Stomach (tissue), 4 donors: ENCODE measurements at regions not wholly inside any gene's neighbourhood (a gene's known extent, or its start where the extent isn't known, plus 50 kb on each side); places are given as distances from the start of the nearest gene placed in this dataset.

Experiments used
- CTCF ChIP-seq, 7 experiments: fragments of 450-650 bp in 4 of 7; fragments of 200-600 bp in 3 of 7; sonication (generic) in 3 of 7; IDR thresholded peaks; one replicate each; pipeline ENCODE4 v1.5.1; 2016 to 2019; ENCODE audit warnings: antibody characterized with exemption in 7 of 7, control low read depth in 2 of 7, mild to moderate bottlenecking in 1 of 7
- EP300 ChIP-seq: sonication (generic); formaldehyde crosslinking; IDR thresholded peaks from one replicate; pipeline ENCODE4 v1.6.1; 2017; ENCODE audit warnings: antibody characterized with exemption
- POLR2A ChIP-seq, 4 donors: fragments of 450-650 bp; IDR thresholded peaks; one replicate each; pipeline ENCODE4 v1.6.1; 2016; ENCODE audit warnings: antibody characterized with exemption in 4 of 4, control low read depth in 2 of 4, mild to moderate bottlenecking in 1 of 4, moderate library complexity in 1 of 4
- POLR2AphosphoS5 ChIP-seq, 3 donors: sonication (generic); formaldehyde crosslinking; IDR thresholded peaks; one replicate each; pipeline ENCODE4 v1.6.1; 2016; ENCODE audit warnings: antibody characterized with exemption in 3 of 3

GRCh38 chr4:79588679-79589078 is 180.7 kb upstream of the GK2 start:
- TF ChIP-seq POLR2AphosphoS5 (IDR thresholded peaks at IDR 0.05) (no peak), EP300 (no peak), CTCF (IDR thresholded peaks at IDR 0.05) (no peak), POLR2A (IDR thresholded peaks at IDR 0.05) (no peak)
